ENCODE measurements at regions not wholly inside any gene's neighbourhood (a gene's known extent, or its start where the extent isn't known, plus 50 kb on each side); places are given as distances from the start of the nearest gene placed in this dataset.

DNA sequence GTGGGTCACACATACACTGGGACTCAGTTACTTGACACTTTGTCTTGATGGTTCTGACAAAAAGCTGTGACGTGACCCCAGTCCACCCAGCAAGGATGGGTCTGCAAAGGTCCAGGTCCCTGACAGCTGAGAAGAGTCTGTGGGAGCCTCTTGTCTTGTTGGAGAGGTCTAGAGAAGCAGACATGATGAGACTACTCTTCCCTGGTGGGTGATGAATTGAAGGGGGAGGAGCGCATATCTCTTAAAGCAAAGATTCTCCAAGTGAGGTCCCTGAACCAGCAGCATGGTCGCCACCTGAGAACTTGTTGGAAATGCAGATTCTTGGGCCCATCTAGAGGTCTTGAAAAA lies 78.5 kb upstream of the MEDAG start:
- TF ChIP-seq IRF4 (IDR thresholded peaks at IDR 0.05; ENCODE audit: low read depth, low read length) (no peak), SUPT20H (IDR thresholded peaks at IDR 0.05; ENCODE audit: borderline replicate concordance, control insufficient read depth, low read depth, low read length) (no peak), TAF1 (IDR thresholded peaks at IDR 0.05; ENCODE audit: borderline replicate concordance, low read depth, low read length) (no peak), EZH2 (IDR thresholded peaks at IDR 0.05; ENCODE audit: borderline replicate concordance, control insufficient read depth, low read depth, low read length) (no peak)
- TF ChIP-seq, protein P1, sequence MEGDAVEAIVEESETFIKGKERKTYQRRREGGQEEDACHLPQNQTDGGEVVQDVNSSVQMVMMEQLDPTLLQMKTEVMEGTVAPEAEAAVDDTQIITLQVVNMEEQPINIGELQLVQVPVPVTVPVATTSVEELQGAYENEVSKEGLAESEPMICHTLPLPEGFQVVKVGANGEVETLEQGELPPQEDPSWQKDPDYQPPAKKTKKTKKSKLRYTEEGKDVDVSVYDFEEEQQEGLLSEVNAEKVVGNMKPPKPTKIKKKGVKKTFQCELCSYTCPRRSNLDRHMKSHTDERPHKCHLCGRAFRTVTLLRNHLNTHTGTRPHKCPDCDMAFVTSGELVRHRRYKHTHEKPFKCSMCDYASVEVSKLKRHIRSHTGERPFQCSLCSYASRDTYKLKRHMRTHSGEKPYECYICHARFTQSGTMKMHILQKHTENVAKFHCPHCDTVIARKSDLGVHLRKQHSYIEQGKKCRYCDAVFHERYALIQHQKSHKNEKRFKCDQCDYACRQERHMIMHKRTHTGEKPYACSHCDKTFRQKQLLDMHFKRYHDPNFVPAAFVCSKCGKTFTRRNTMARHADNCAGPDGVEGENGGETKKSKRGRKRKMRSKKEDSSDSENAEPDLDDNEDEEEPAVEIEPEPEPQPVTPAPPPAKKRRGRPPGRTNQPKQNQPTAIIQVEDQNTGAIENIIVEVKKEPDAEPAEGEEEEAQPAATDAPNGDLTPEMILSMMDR (IDR thresholded peaks at IDR 0.05 in 2 of 3, conservative IDR thresholded peaks at IDR 0.05 in 1 of 3; ENCODE audit: control insufficient read depth in 2 of 3, extremely low read depth in 1 of 3, insufficient read depth in 1 of 3, low read depth in 3 of 3, low read length in 3 of 3) = no peak
- TF ChIP-seq, protein P2, sequence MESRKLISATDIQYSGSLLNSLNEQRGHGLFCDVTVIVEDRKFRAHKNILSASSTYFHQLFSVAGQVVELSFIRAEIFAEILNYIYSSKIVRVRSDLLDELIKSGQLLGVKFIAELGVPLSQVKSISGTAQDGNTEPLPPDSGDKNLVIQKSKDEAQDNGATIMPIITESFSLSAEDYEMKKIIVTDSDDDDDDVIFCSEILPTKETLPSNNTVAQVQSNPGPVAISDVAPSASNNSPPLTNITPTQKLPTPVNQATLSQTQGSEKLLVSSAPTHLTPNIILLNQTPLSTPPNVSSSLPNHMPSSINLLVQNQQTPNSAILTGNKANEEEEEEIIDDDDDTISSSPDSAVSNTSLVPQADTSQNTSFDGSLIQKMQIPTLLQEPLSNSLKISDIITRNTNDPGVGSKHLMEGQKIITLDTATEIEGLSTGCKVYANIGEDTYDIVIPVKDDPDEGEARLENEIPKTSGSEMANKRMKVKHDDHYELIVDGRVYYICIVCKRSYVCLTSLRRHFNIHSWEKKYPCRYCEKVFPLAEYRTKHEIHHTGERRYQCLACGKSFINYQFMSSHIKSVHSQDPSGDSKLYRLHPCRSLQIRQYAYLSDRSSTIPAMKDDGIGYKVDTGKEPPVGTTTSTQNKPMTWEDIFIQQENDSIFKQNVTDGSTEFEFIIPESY (IDR thresholded peaks at IDR 0.05) = no peak

All from GM12878 (cell line).